ENCODE measurements at regions not wholly inside any gene's neighbourhood (a gene's known extent, or its start where the extent isn't known, plus 50 kb on each side); places are given as distances from the start of the nearest gene placed in this dataset.

GRCh38 chr10:1938317-1938716 is 201.0 kb upstream of the ADARB2 start:
- no peak for TF ChIP-seq CTCF (IDR thresholded peaks at IDR 0.05; ENCODE audit: insufficient read depth, low read length)
- no peak for DNase-seq (ENCODE audit: low read depth)

DNA sequence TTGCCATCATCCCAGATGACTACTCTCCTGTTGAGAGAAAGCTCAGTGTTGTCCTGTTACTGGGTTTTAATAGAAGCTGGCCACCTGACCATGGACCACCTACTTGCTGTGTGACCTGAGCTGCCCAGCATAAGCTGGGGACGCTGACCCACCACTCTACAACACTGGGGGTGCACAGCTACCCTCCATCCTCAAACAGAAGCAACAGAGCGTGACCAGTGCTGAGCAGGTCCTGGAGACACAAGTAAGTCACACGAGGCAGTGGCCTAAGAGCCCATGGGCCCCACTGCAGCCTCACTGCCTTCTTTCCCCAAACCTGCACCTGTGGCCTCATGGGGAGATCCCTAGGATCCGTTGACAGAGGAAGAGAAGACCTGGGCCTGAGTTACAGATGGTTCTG is 198.6 kb upstream of the ADARB2 start:
- no peak for DNase-seq (ENCODE audit: low read depth)
- no peak for TF ChIP-seq CTCF (IDR thresholded peaks at IDR 0.05; ENCODE audit: insufficient read depth, low read length)
- H3K4me3 ChIP-seq (ENCODE audit: low read depth, low read length), result no peak overlapping the region

More at GRCh38 chr10:1938317-1938716, 201.0 kb upstream of the ADARB2 start:
- no peak overlapping the region for H3K4me3 ChIP-seq (ENCODE audit: low read depth, low read length)

- no peak overlapping the region for H3K4me3 ChIP-seq (ENCODE audit: low read depth, low read length)
These were observed 195.9 kb upstream of the ADARB2 start for GRCh38 chr10:1933215-1933614.

DNA sequence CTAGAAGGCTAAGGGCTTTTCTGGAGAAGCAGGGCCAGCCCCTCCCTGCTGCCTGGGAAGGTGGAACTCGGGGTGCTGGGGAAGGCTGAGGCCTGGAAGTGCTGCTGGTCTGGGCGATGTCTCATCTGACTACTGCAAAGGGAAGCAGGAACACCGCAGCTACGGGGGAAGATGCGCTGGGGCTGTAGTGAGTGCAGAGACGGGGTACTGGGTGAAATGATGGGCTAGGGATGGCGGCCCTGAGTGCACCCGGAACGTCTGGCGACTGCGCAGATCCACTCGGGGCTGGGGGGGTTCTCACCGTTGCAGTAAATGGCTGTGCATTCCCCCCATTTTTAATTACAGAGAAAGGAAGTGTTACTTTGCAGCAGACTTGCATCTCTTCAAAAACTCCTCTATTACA is 195.4 kb upstream of the ADARB2 start:
- DNase-seq (ENCODE audit: low read depth), result no peak
- H3K4me3 ChIP-seq (ENCODE audit: low read depth, low read length), result no peak overlapping the region
- TF ChIP-seq CTCF (IDR thresholded peaks at IDR 0.05; ENCODE audit: insufficient read depth, low read length), result no peak

More at GRCh38 chr10:1933215-1933614, 195.9 kb upstream of the ADARB2 start:
- no peak for TF ChIP-seq CTCF (IDR thresholded peaks at IDR 0.05; ENCODE audit: insufficient read depth, low read length)
- no peak for DNase-seq (ENCODE audit: low read depth)

- no peak for TF ChIP-seq CTCF (IDR thresholded peaks at IDR 0.05; ENCODE audit: insufficient read depth, low read length)
- no peak overlapping the region for H3K4me3 ChIP-seq (ENCODE audit: low read depth, low read length)
- DNase-seq (ENCODE audit: low read depth), result no peak
These were observed 191.3 kb upstream of the ADARB2 start for GRCh38 chr10:1928606-1929005.

GRCh38 chr10:1923998-1924397 is 186.7 kb upstream of the ADARB2 start:
- H3K4me3 ChIP-seq (ENCODE audit: low read depth, low read length), result no peak overlapping the region
- no peak for TF ChIP-seq CTCF (IDR thresholded peaks at IDR 0.05; ENCODE audit: insufficient read depth, low read length)
- no peak for DNase-seq (ENCODE audit: low read depth)

DNA sequence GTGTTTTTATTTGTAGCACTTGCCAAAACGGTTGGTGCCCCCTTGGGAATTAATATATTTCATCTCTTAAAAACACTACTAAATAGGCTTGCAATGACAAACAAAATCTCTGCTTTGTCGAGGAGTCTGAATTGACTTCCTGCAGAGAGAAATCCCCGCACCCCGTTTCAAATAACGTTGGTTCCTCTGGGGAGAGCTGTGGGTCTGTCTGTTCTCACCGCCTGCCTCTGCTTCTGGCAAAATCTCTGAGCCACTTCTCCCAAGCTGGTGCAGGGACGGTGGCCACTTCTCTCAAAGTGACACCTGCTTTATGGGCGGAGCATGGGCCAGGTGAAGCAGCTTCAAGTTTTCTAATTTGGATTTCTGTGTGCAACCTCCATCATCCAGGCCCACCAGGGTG is 186.3 kb upstream of the ADARB2 start:
- no peak for TF ChIP-seq CTCF (IDR thresholded peaks at IDR 0.05; ENCODE audit: insufficient read depth, low read length)
- no peak overlapping the region for H3K4me3 ChIP-seq (ENCODE audit: low read depth, low read length)
- no peak for DNase-seq (ENCODE audit: low read depth)
